Astrocyte (in vitro differentiated cells and primary cell): ENCODE measurements at regions not wholly inside any gene's neighbourhood (a gene's known extent, or its start where the extent isn't known, plus 50 kb on each side); places are given as distances from the start of the nearest gene placed in this dataset.

Source experiments
- DNase-seq: peaks from one replicate; pipeline ENCODE4 v3.0.0-alpha.2; 2010; ENCODE audit warnings: low read depth
- FAIRE-seq: peaks from 2 replicates; lab custom pipeline; 2011; peaks lifted over from hg19 to GRCh38; lab: Jason Lieb, UNC
- H2AFZ ChIP-seq: 2 replicates; pipeline ENCODE4 v1.6.0; 2012; ENCODE audit warnings: low read depth, low read length, inconsistent platforms
- H3K27ac ChIP-seq: 2 replicates; pipeline ENCODE4 v1.5.1; 2011; ENCODE audit warnings: low read depth, low read length, inconsistent platforms
- H3K27me3 ChIP-seq: 2 replicates; pipeline ENCODE4 v1.6.0; 2011; ENCODE audit warnings: low read length, inconsistent platforms; ENCODE audit not compliant: insufficient read depth
- H3K36me3 ChIP-seq: 2 replicates; pipeline ENCODE4 v1.5.1; 2011; ENCODE audit warnings: low read length, inconsistent platforms; ENCODE audit not compliant: insufficient read depth
- H3K4me1 ChIP-seq: 2 replicates; pipeline ENCODE4 v1.5.1; 2011; ENCODE audit warnings: low read length, inconsistent platforms; ENCODE audit not compliant: insufficient read depth
- H3K4me2 ChIP-seq: 2 replicates; pipeline ENCODE4 v1.6.0; 2012; ENCODE audit warnings: low read length, inconsistent platforms
- H3K4me3 ChIP-seq: 2 replicates; pipeline ENCODE4 v1.5.1; 2011; ENCODE audit warnings: low read depth, mild to moderate bottlenecking, low read length, inconsistent platforms; ENCODE audit not compliant: insufficient read depth
- H3K79me2 ChIP-seq: 2 replicates; pipeline ENCODE4 v1.6.0; 2012; ENCODE audit warnings: mild to moderate bottlenecking, low read length, inconsistent platforms; ENCODE audit not compliant: insufficient read depth
- H3K9ac ChIP-seq: 2 replicates; pipeline ENCODE4 v1.6.0; 2012; ENCODE audit warnings: mild to moderate bottlenecking, low read length, inconsistent platforms
- H3K9me3 ChIP-seq: 2 replicates; pipeline ENCODE4 v1.5.1; 2012; ENCODE audit warnings: low read depth, mild to moderate bottlenecking, low read length, inconsistent platforms; ENCODE audit not compliant: insufficient read depth
- H4K20me1 ChIP-seq: 2 replicates; pipeline ENCODE4 v1.6.0; 2012; ENCODE audit warnings: low read length, inconsistent platforms; ENCODE audit not compliant: insufficient read depth
- H3K27ac Mint-ChIP-seq: one replicate; pipeline ENCODE4 v1.8.0; 2021; ENCODE audit warnings: mild to moderate bottlenecking, mixed read lengths; ENCODE audit not compliant: unreplicated experiment
- H3K27me3 Mint-ChIP-seq: one replicate; pipeline ENCODE4 v1.8.0; 2021; ENCODE audit warnings: low read depth, mixed read lengths; ENCODE audit not compliant: unreplicated experiment
- H3K36me3 Mint-ChIP-seq: one replicate; pipeline ENCODE4 v1.8.0; 2021; ENCODE audit warnings: low read depth, mixed read lengths; ENCODE audit not compliant: unreplicated experiment
- H3K4me1 Mint-ChIP-seq: one replicate; pipeline ENCODE4 v1.8.0; 2021; ENCODE audit warnings: low read depth, mixed read lengths; ENCODE audit not compliant: unreplicated experiment
- H3K4me3 Mint-ChIP-seq: one replicate; pipeline ENCODE4 v1.8.0; 2021; ENCODE audit warnings: mild to moderate bottlenecking, moderate library complexity, mixed read lengths; ENCODE audit not compliant: unreplicated experiment
- H3K9me3 Mint-ChIP-seq: one replicate; pipeline ENCODE4 v1.8.0; 2021; ENCODE audit warnings: mild to moderate bottlenecking, mixed read lengths; ENCODE audit not compliant: unreplicated experiment
- EZH2 ChIP-seq: IDR thresholded peaks from 2 replicates; pipeline ENCODE4 v1.6.1; 2012; ENCODE audit warnings: mild to moderate bottlenecking, low read length, inconsistent platforms; ENCODE audit not compliant: insufficient read depth
- TF ChIP-seq, protein P1 (sequence below): IDR thresholded peaks from 2 replicates; pipeline ENCODE4 v1.5.1; 2011; ENCODE audit warnings: low read depth, mild to moderate bottlenecking, inconsistent platforms, low read length, moderate library complexity; ENCODE audit not compliant: insufficient read depth

DNA sequence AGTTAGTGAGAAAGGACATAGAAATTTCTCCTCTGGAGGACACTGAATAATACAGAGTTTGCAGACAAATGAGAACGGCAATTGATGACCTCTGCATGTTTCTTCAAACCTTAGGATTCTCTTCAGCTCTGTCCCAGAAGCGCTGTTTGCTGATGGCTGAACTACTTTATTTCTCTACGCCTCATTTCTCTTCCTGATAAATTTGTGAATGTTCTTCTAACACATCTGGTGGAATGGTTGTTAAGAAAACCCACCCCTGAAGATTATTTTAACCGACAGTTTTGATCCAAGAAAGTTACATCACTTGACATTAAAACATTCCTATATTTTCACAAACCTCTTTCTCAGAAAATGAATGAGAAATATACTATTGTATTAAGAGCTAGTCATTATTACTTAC, 1150.6 kb downstream of the DTWD2 start:
- Histone ChIP-seq H3K27me3 (no peaks in the 10 kb centered on the region), H3K4me2 (no peak overlapping the region), H3K9me3 (no peaks in the 10 kb centered on the region), H3K36me3 (no peaks in the 10 kb centered on the region), H3K79me2 (no peaks in the 10 kb centered on the region), H3K4me3 (no peak overlapping the region), H3K9ac (no peak overlapping the region), H3K4me1 (no peaks in the 10 kb centered on the region), H2AFZ (no peak overlapping the region), H4K20me1 (no peaks in the 10 kb centered on the region), H3K27ac (no peak overlapping the region)
- H3K4me3 Mint-ChIP-seq = no peak overlapping the region
- no peaks in the 10 kb centered on the region for H3K4me1 Mint-ChIP-seq
- DNase-seq (no peak), FAIRE-seq (no peak)
- no peak overlapping the region for H3K27ac Mint-ChIP-seq
- H3K9me3 Mint-ChIP-seq = no peaks in the 10 kb centered on the region
- H3K36me3 Mint-ChIP-seq = no peaks in the 10 kb centered on the region
- TF ChIP-seq, protein P1, sequence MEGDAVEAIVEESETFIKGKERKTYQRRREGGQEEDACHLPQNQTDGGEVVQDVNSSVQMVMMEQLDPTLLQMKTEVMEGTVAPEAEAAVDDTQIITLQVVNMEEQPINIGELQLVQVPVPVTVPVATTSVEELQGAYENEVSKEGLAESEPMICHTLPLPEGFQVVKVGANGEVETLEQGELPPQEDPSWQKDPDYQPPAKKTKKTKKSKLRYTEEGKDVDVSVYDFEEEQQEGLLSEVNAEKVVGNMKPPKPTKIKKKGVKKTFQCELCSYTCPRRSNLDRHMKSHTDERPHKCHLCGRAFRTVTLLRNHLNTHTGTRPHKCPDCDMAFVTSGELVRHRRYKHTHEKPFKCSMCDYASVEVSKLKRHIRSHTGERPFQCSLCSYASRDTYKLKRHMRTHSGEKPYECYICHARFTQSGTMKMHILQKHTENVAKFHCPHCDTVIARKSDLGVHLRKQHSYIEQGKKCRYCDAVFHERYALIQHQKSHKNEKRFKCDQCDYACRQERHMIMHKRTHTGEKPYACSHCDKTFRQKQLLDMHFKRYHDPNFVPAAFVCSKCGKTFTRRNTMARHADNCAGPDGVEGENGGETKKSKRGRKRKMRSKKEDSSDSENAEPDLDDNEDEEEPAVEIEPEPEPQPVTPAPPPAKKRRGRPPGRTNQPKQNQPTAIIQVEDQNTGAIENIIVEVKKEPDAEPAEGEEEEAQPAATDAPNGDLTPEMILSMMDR = no peak
- no peak for TF ChIP-seq EZH2
- H3K27me3 Mint-ChIP-seq = no peaks in the 10 kb centered on the region

- no peaks in the 10 kb centered on the region for H3K36me3 Mint-ChIP-seq
- no peak overlapping the region for H3K4me2 ChIP-seq
- H3K79me2 ChIP-seq = no peaks in the 10 kb centered on the region
- DNase-seq = no peak
- no peak overlapping the region for H2AFZ ChIP-seq
- no peak overlapping the region for H3K9ac ChIP-seq
- FAIRE-seq = no peak
- no peaks in the 10 kb centered on the region for H3K27me3 Mint-ChIP-seq
- H3K36me3 ChIP-seq = no peaks in the 10 kb centered on the region
- peaks cover 2% of the 10 kb centered on the region for H3K9me3 ChIP-seq
- no peak for TF ChIP-seq EZH2
- TF ChIP-seq, protein P1 = no peak
- H3K9me3 Mint-ChIP-seq = no peaks in the 10 kb centered on the region
- H4K20me1 ChIP-seq = no peaks in the 10 kb centered on the region
- no peak overlapping the region for H3K27ac ChIP-seq
- no peak overlapping the region for H3K4me3 Mint-ChIP-seq
- no peak overlapping the region for H3K4me3 ChIP-seq
- no peaks in the 10 kb centered on the region for H3K27me3 ChIP-seq
- no peaks in the 10 kb centered on the region for H3K4me1 ChIP-seq
- H3K27ac Mint-ChIP-seq = no peak overlapping the region
- H3K4me1 Mint-ChIP-seq = no peaks in the 10 kb centered on the region
Measured at GRCh38 chr5:117833691-117834090, 1154.7 kb downstream of the DTWD2 start.

- Histone ChIP-seq H2AFZ (no peak overlapping the region), H3K36me3 (no peaks in the 10 kb centered on the region)
- no peak overlapping the region for H3K27ac Mint-ChIP-seq
Measured at GRCh38 chr5:117829646-117830045, 1158.7 kb downstream of the DTWD2 start.

More at GRCh38 chr5:117829646-117830045, 1158.7 kb downstream of the DTWD2 start:
- H3K4me2 ChIP-seq = no peak overlapping the region
- H3K36me3 Mint-ChIP-seq = no peaks in the 10 kb centered on the region
- no peaks in the 10 kb centered on the region for H3K79me2 ChIP-seq
- peaks cover 2% of the 10 kb centered on the region for H3K9me3 ChIP-seq
- no peaks in the 10 kb centered on the region for H3K4me1 ChIP-seq
- DNase-seq (no peak), FAIRE-seq (no peak)
- no peak overlapping the region for H3K27ac ChIP-seq
- TF ChIP-seq, protein P1 = no peak
- TF ChIP-seq EZH2 = no peak
- H3K4me1 Mint-ChIP-seq = no peaks in the 10 kb centered on the region
- H3K27me3 ChIP-seq = no peaks in the 10 kb centered on the region
- no peaks in the 10 kb centered on the region for H3K27me3 Mint-ChIP-seq
- H3K4me3 ChIP-seq = no peak overlapping the region
- no peak overlapping the region for H3K4me3 Mint-ChIP-seq
- no peak overlapping the region for H3K9ac ChIP-seq
- H3K9me3 Mint-ChIP-seq = no peaks in the 10 kb centered on the region
- H4K20me1 ChIP-seq = no peaks in the 10 kb centered on the region
